OCI-LY7 (cell line): ENCODE measurements at regions not wholly inside any gene's neighbourhood (a gene's known extent, or its start where the extent isn't known, plus 50 kb on each side); places are given as distances from the start of the nearest gene placed in this dataset.

Experiments used
- BruUV-seq: library from RNA; stranded (reverse); fragments of 400-500 nt; replicated peaks from 2 replicates; lab custom pipeline; 2021; lab: Mats Ljungman, UMichigan
- CTCF ChIA-PET: fragments of 300-600 bp; sonication (Branson Sonifier 250); formaldehyde crosslinking; loops from one replicate; lab custom pipeline; 2022; ENCODE audit warnings: antibody characterized with exemption; ENCODE audit not compliant: unreplicated experiment; lab: Charles Lee
- POLR2A ChIA-PET: fragments of 300-600 bp; sonication (Branson Sonifier 250); formaldehyde crosslinking; loops from one replicate; lab custom pipeline; 2022; ENCODE audit warnings: antibody characterized with exemption; lab: Charles Lee
- DNase-seq: peaks from one replicate; pipeline ENCODE4 v3.0.0-alpha.2; 2015; ENCODE audit warnings: low spot score
- H2AFZ ChIP-seq: fragments of 200-600 bp; sonication (generic), shearing (Covaris generic); 2 replicates; pipeline ENCODE4 v1.6.1; 2014; ENCODE audit warnings: mild to moderate bottlenecking, antibody characterized with exemption, low read length, moderate library complexity
- H3K27ac ChIP-seq: fragments of 200-600 bp; sonication (generic); 2 replicates; pipeline ENCODE4 v1.5.1; 2014; ENCODE audit warnings: mixed run types, low read depth, mild to moderate bottlenecking, moderate library complexity, low read length, inconsistent platforms; ENCODE audit not compliant: poor library complexity, severe bottlenecking
- H3K36me3 ChIP-seq: fragments of 200-600 bp; sonication (generic); 2 replicates; pipeline ENCODE4 v1.6.1; 2014; ENCODE audit warnings: mild to moderate bottlenecking, antibody characterized with exemption, low read length, moderate library complexity, mixed read lengths; ENCODE audit not compliant: insufficient read depth
- H3K4me1 ChIP-seq: fragments of 200-600 bp; sonication (generic); 2 replicates; pipeline ENCODE4 v1.5.1; 2014; ENCODE audit warnings: mild to moderate bottlenecking, low read length; ENCODE audit not compliant: insufficient read depth, poor library complexity, severe bottlenecking
- H3K4me2 ChIP-seq: fragments of 200-600 bp; sonication (generic); 2 replicates; pipeline ENCODE4 v1.6.1; 2014; ENCODE audit warnings: mild to moderate bottlenecking, low read length
- H3K4me3 ChIP-seq: fragments of 200-600 bp; sonication (generic); 2 replicates; pipeline ENCODE4 v1.5.1; 2014; ENCODE audit warnings: mild to moderate bottlenecking, low read depth, low read length; ENCODE audit not compliant: poor library complexity, severe bottlenecking
- H3K79me2 ChIP-seq: fragments of 200-600 bp; sonication (generic); 2 replicates; pipeline ENCODE4 v1.6.1; 2016; ENCODE audit warnings: low read depth, mild to moderate bottlenecking, low read length, moderate library complexity, mixed read lengths; ENCODE audit not compliant: insufficient read depth
- H3K9me2 ChIP-seq: fragments of 200-600 bp; sonication (generic); 2 replicates; pipeline ENCODE4 v1.6.1; 2016; ENCODE audit warnings: mild to moderate bottlenecking, low read length, mixed read lengths; ENCODE audit not compliant: insufficient read depth
- H3K9me3 ChIP-seq: fragments of 200-600 bp; sonication (generic); 2 replicates; pipeline ENCODE4 v1.6.1; 2014; ENCODE audit warnings: mild to moderate bottlenecking, mixed run types, low read length, mixed read lengths
- H4K20me1 ChIP-seq: fragments of 200-600 bp; sonication (generic); 2 replicates; pipeline ENCODE4 v1.6.1; 2014; ENCODE audit warnings: mild to moderate bottlenecking, antibody characterized with exemption, low read length, moderate library complexity, mixed read lengths; ENCODE audit not compliant: insufficient read depth
- CTCF ChIP-seq: fragments of 200-600 bp; sonication (generic); conservative IDR thresholded peaks from 2 replicates; pipeline ENCODE4 v1.5.1; 2014; ENCODE audit warnings: mild to moderate bottlenecking, antibody characterized with exemption, low read length, moderate library complexity, mixed read lengths
- EZH2phosphoT487 ChIP-seq: fragments of 200-600 bp; sonication (generic); IDR thresholded peaks from 2 replicates; pipeline ENCODE4 v1.6.1; 2018; ENCODE audit warnings: low read depth, borderline replicate concordance, mild to moderate bottlenecking, mixed run types, antibody characterized with exemption, low read length, moderate library complexity, mixed read lengths
- intact Hi-C: fragments of 100-400 bp; cut with micrococcal nuclease; formaldehyde crosslinking; loops from one replicate; pipeline ENCODE4 v1.10.0; 2022; ENCODE audit not compliant: unreplicated experiment

DNA sequence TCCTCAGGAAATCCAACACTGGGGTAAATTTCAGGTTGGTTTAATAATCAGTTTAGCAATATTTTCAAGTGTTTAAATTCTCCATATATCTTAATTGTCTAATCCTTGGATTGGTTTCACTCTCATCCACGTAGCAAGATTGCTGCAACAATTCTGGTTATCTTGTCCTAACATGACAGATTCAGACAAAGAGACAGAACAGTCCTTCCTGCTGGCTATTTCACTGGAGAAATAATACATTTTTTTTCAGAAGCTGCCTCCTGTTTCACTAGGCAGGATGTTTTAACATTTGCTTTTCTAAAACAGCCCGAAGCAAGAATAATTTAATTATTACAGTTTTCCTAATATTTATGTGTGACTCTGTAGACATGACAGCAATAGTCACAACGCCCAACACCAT, 2011.2 kb downstream of the NCAM2 start:
- H2AFZ ChIP-seq, result no peak overlapping the region
- no peak overlapping the region for H3K4me2 ChIP-seq
- H4K20me1 ChIP-seq, result no peaks in the 10 kb centered on the region
- no peaks in the 10 kb centered on the region for H3K9me2 ChIP-seq
- BruUV-seq, result no TSS peak
- no peak overlapping the region for H3K27ac ChIP-seq
- no peaks in the 10 kb centered on the region for H3K36me3 ChIP-seq
- H3K4me3 ChIP-seq, result no peak overlapping the region
- ChIA-PET POLR2A (no interaction called here), CTCF (no interaction called here)
- H3K79me2 ChIP-seq, result no peaks in the 10 kb centered on the region
- peaks cover 42% of the 10 kb centered on the region; the same call in 1 of the 2 replicates for H3K9me3 ChIP-seq
- intact Hi-C loops, result no loop called here
- no peak for TF ChIP-seq CTCF
- TF ChIP-seq EZH2phosphoT487, result no peak
- no peaks in the 10 kb centered on the region for H3K4me1 ChIP-seq
- DNase-seq, result no peak

DNA sequence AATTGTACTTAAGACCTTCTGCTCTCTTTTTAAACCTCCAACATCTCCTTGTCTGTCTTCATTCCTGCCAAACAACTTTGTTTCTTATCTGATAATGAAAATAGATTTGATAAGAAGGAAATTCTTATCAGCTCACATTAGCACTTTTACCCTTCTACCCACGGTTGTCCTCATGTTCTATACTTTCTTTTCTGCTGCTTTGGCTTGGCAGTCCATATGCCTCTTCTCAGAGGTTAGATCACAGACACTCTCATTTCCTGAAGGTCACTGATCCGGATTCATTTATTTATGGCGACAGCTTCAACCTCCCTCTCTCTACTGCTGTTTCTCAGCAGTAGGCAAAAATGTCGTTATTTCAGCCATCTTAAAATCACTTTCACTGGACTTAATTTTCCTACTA, 2015.8 kb downstream of the NCAM2 start:
- no peak for DNase-seq
- no peak for TF ChIP-seq EZH2phosphoT487
- TF ChIP-seq CTCF, result no peak
- Histone ChIP-seq H3K79me2 (no peaks in the 10 kb centered on the region), H3K27ac (no peak overlapping the region), H3K36me3 (no peaks in the 10 kb centered on the region), H3K4me2 (no peak overlapping the region), H4K20me1 (no peaks in the 10 kb centered on the region), H3K4me1 (no peaks in the 10 kb centered on the region), H3K9me3 (peaks cover 36% of the 10 kb centered on the region; the same call in 1 of the 2 replicates), H3K4me3 (no peak overlapping the region), H3K9me2 (no peaks in the 10 kb centered on the region), H2AFZ (no peak overlapping the region)
- CTCF ChIA-PET, result no interaction called here
- POLR2A ChIA-PET, result interaction anchor here (0.5 to 0.6 kb wide), 2 partner anchors 52 to 175 kb away, joined by 3 read pairs; no protein-coding TSS in a partner anchor
- intact Hi-C loops, result no loop called here
- BruUV-seq, result no TSS peak

DNA sequence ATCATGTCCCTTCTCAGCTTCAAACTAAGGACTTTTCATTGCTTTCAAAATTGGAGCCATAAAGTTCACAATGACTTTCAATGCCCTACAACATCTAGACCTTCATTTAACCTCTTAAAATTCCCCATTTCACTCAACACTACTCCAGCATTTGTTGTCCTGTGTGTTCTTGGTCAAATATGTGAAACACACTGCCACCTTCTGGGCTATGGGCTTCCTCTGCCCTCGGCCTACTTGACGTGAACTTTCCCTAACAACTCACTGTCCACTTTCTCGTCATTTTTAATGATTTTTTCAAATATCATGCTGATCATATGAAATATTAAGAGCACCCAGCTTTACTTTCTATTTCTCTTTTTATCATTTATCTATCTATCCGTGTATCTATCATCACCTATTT, 2018.4 kb downstream of the NCAM2 start:
- H3K4me3 ChIP-seq, result no peak overlapping the region
- H4K20me1 ChIP-seq, result no peaks in the 10 kb centered on the region
- H3K9me3 ChIP-seq, result peaks cover 12% of the 10 kb centered on the region; the same call in 1 of the 2 replicates
- no peak overlapping the region for H3K27ac ChIP-seq
- CTCF ChIA-PET, result no interaction called here
- no peak overlapping the region for H2AFZ ChIP-seq
- H3K9me2 ChIP-seq, result no peaks in the 10 kb centered on the region
- POLR2A ChIA-PET, result interaction anchor here (2.4 kb wide), 1 partner anchor 10 kb away, joined by 10 read pairs; no protein-coding TSS in a partner anchor
- DNase-seq, result no peak
- intact Hi-C loops, result no loop called here
- H3K4me1 ChIP-seq, result no peaks in the 10 kb centered on the region
- H3K4me2 ChIP-seq, result no peak overlapping the region
- H3K36me3 ChIP-seq, result no peaks in the 10 kb centered on the region
- TF ChIP-seq EZH2phosphoT487 (no peak), CTCF (peak; percentile 31; the same call in 1 of the 2 replicates)
- BruUV-seq, result no TSS peak
- no peaks in the 10 kb centered on the region for H3K79me2 ChIP-seq
